HG03159 (cell line): ENCODE measurements at regions not wholly inside any gene's neighbourhood (a gene's known extent, or its start where the extent isn't known, plus 50 kb on each side); places are given as distances from the start of the nearest gene placed in this dataset.

Experiments
- ATAC-seq: cut with Tn5 transposase; IDR thresholded peaks from one replicate; pipeline ENCODE4 v1.9.1; 2021; ENCODE audit warnings: mild to moderate bottlenecking, moderate library complexity; ENCODE audit not compliant: unreplicated experiment

- no peak for ATAC-seq
Observed at GRCh38 chr1:216925962-216926625, 202.9 kb upstream of the ESRRG start.

- no peak for ATAC-seq
Observed at GRCh38 chr1:216924732-216925131, 201.5 kb upstream of the ESRRG start.

- no peak for ATAC-seq
Observed at GRCh38 chr1:216923601-216924000, 200.4 kb upstream of the ESRRG start.

GRCh38 chr1:216922406-216922805 is 199.2 kb upstream of the ESRRG start:
- no peak for ATAC-seq

- ATAC-seq = no peak
Observed at GRCh38 chr1:216921866-216922265, 198.6 kb upstream of the ESRRG start.

- ATAC-seq = no peak
Observed at GRCh38 chr1:216919060-216919970, 196.1 kb upstream of the ESRRG start.

GRCh38 chr1:216916890-216917438 is 193.7 kb upstream of the ESRRG start:
- ATAC-seq = no peak

GRCh38 chr1:216914974-216915373 is 191.7 kb upstream of the ESRRG start:
- ATAC-seq = no peak

GRCh38 chr1:216913976-216914375 is 190.7 kb upstream of the ESRRG start:
- no peak for ATAC-seq

GRCh38 chr1:216910081-216910840 is 187.0 kb upstream of the ESRRG start:
- no peak for ATAC-seq

- ATAC-seq = no peak
Observed at GRCh38 chr1:216908126-216908525, 184.9 kb upstream of the ESRRG start.

- no peak for ATAC-seq
Observed at GRCh38 chr1:216907100-216907499, 183.9 kb upstream of the ESRRG start.

GRCh38 chr1:216905781-216906180 is 182.6 kb upstream of the ESRRG start:
- no peak for ATAC-seq

- no peak for ATAC-seq
Observed at GRCh38 chr1:216905137-216905536, 181.9 kb upstream of the ESRRG start.

- no peak for ATAC-seq
Observed at GRCh38 chr1:216904471-216904870, 181.2 kb upstream of the ESRRG start.

- ATAC-seq = no peak
Observed at GRCh38 chr1:216903382-216903740, 180.1 kb upstream of the ESRRG start.

- no peak for ATAC-seq
Observed at GRCh38 chr1:216902669-216903381, 179.6 kb upstream of the ESRRG start.

GRCh38 chr1:216900116-216900620 is 176.9 kb upstream of the ESRRG start:
- no peak for ATAC-seq

- ATAC-seq = no peak
Observed at GRCh38 chr1:216898801-216899200, 175.6 kb upstream of the ESRRG start.

- no peak for ATAC-seq
Observed at GRCh38 chr1:216896146-216896545, 172.9 kb upstream of the ESRRG start.
